Tibial nerve (tissue), 4 donors: ENCODE measurements at regions not wholly inside any gene's neighbourhood (a gene's known extent, or its start where the extent isn't known, plus 50 kb on each side); places are given as distances from the start of the nearest gene placed in this dataset.

ENCODE experiments used
- DNase-seq, 2 donors: peaks; one replicate each; pipeline ENCODE4 v3.0.0-alpha.2; 2019; ENCODE audit warnings: low spot score in 2 of 2
- H3K27ac ChIP-seq, 4 donors: fragments of 200-600 bp; sonication (generic) in 3 of 4; one replicate each; pipeline ENCODE4 v1.5.1; 2017 to 2019; ENCODE audit warnings: mild to moderate bottlenecking in 1 of 4
- H3K27me3 ChIP-seq, 2 donors: fragments of 200-600 bp; sonication (generic) in 1 of 2; one replicate each; pipeline versions ENCODE4 v1.5.1 to v1.6.0; 2017 to 2019
- H3K36me3 ChIP-seq, 3 donors: fragments of 200-600 bp; sonication (generic); one replicate each; pipeline ENCODE4 v1.5.1; 2018 to 2019
- H3K4me1 ChIP-seq, 4 donors: fragments of 200-600 bp; sonication (generic) in 3 of 4; one replicate each; pipeline ENCODE4 v1.5.1; 2017 to 2019
- H3K4me3 ChIP-seq, 4 donors: fragments of 200-600 bp; sonication (generic) in 3 of 4; one replicate each; pipeline ENCODE4 v1.5.1; 2017 to 2019; ENCODE audit warnings: mild to moderate bottlenecking in 1 of 4, moderate library complexity in 1 of 4
- H3K9me3 ChIP-seq, 4 donors: fragments of 200-600 bp; sonication (generic) in 3 of 4; one replicate each; pipeline ENCODE4 v1.5.1; 2017 to 2019
- CTCF ChIP-seq, 5 experiments: fragments of 200-600 bp in 3 of 5; fragments of 450-650 bp in 2 of 5; sonication (generic) in 3 of 5; IDR thresholded peaks; one replicate each; pipeline ENCODE4 v1.5.1; 2016 to 2019; ENCODE audit warnings: antibody characterized with exemption in 5 of 5, mild to moderate bottlenecking in 3 of 5, moderate library complexity in 2 of 5
- EP300 ChIP-seq, 2 donors: sonication (generic); formaldehyde crosslinking; IDR thresholded peaks; one replicate each; pipeline ENCODE4 v1.6.1; 2017; ENCODE audit warnings: antibody characterized with exemption in 2 of 2, mild to moderate bottlenecking in 1 of 2
- POLR2A ChIP-seq, 2 donors: fragments of 450-650 bp; IDR thresholded peaks; one replicate each; pipeline ENCODE4 v1.6.1; 2017; ENCODE audit warnings: antibody characterized with exemption in 2 of 2, mild to moderate bottlenecking in 2 of 2, moderate library complexity in 2 of 2
- WGBS, 2 donors: methylation state at CpG; one replicate each; pipeline ENCODE4 v1.1.5; 2018; 5-methylcytosine and 5-hydroxymethylcytosine counted together

GRCh38 chr1:222136869-222137268 lies 395.0 kb upstream of the DUSP10 start:
- Histone ChIP-seq H3K4me3 (no peak overlapping the region), H3K27me3 (no peaks in the 10 kb centered on the region), H3K27ac (no peak overlapping the region), H3K36me3 (no peaks in the 10 kb centered on the region), H3K9me3 (peaks cover 0 to 9% (median 2%) of the 10 kb centered on the region in 4 donors), H3K4me1 (no peaks in the 10 kb centered on the region)
- TF ChIP-seq CTCF (IDR thresholded peaks at IDR 0.05) (no peak), POLR2A (IDR thresholded peaks at IDR 0.05) (no peak), EP300 (IDR thresholded peaks at IDR 0.05) (no peak)
- 57 to 64% methylated on average over 1 of the region's 1 CpG for WGBS, 2 donors
- DNase-seq, result no peak

GRCh38 chr1:222129041-222129440 lies 387.2 kb upstream of the DUSP10 start:
- Histone ChIP-seq H3K27ac (no peak overlapping the region), H3K4me3 (no peak overlapping the region), H3K27me3 (no peaks in the 10 kb centered on the region), H3K4me1 (no peaks in the 10 kb centered on the region), H3K9me3 (peaks cover 0 to 3% (median 0%) of the 10 kb centered on the region in 4 donors), H3K36me3 (no peaks in the 10 kb centered on the region)
- DNase-seq, result no peak
- TF ChIP-seq POLR2A (IDR thresholded peaks at IDR 0.05), result no peak
- TF ChIP-seq EP300 (IDR thresholded peaks at IDR 0.05), result no peak
- no peak for TF ChIP-seq CTCF (IDR thresholded peaks at IDR 0.05)

GRCh38 chr1:222127526-222128152 lies 385.8 kb upstream of the DUSP10 start:
- Histone ChIP-seq H3K27ac (no peak overlapping the region), H3K4me3 (no peak overlapping the region), H3K4me1 (no peaks in the 10 kb centered on the region), H3K27me3 (no peaks in the 10 kb centered on the region), H3K36me3 (no peaks in the 10 kb centered on the region), H3K9me3 (no peaks in the 10 kb centered on the region)
- TF ChIP-seq EP300 (IDR thresholded peaks at IDR 0.05) (no peak), CTCF (IDR thresholded peaks at IDR 0.05) (no peak), POLR2A (IDR thresholded peaks at IDR 0.05) (no peak)
- no peak for DNase-seq
- 77 to 89% methylated on average over 3 of the region's 3 CpGs for WGBS, 2 donors

GRCh38 chr1:222127096-222127495 lies 385.2 kb upstream of the DUSP10 start:
- 83 to 84% methylated on average over 2 of the region's 2 CpGs for WGBS, 2 donors
- Histone ChIP-seq H3K9me3 (no peaks in the 10 kb centered on the region), H3K4me1 (no peaks in the 10 kb centered on the region), H3K36me3 (no peaks in the 10 kb centered on the region), H3K27ac (no peak overlapping the region), H3K4me3 (no peak overlapping the region), H3K27me3 (no peaks in the 10 kb centered on the region)
- no peak for TF ChIP-seq EP300 (IDR thresholded peaks at IDR 0.05)
- no peak for TF ChIP-seq POLR2A (IDR thresholded peaks at IDR 0.05)
- no peak for TF ChIP-seq CTCF (IDR thresholded peaks at IDR 0.05)
- DNase-seq, result no peak

GRCh38 chr1:222126052-222126451 lies 384.2 kb upstream of the DUSP10 start:
- H3K4me3 ChIP-seq, result no peak overlapping the region
- 82 to 91% methylated on average over 4 of the region's 4 CpGs for WGBS, 2 donors
- H3K27me3 ChIP-seq, result no peaks in the 10 kb centered on the region
- DNase-seq, result no peak
- H3K27ac ChIP-seq, result no peak overlapping the region
- TF ChIP-seq CTCF (IDR thresholded peaks at IDR 0.05), result no peak
- TF ChIP-seq EP300 (IDR thresholded peaks at IDR 0.05), result no peak
- TF ChIP-seq POLR2A (IDR thresholded peaks at IDR 0.05), result no peak
- no peaks in the 10 kb centered on the region for H3K36me3 ChIP-seq
- H3K4me1 ChIP-seq, result no peaks in the 10 kb centered on the region
- no peaks in the 10 kb centered on the region for H3K9me3 ChIP-seq
